Hematopoietic multipotent progenitor cell treated with erythropoietin and hydrocortisone succinate and interleukin-3 and kit ligand, for 17 days (in vitro differentiated cells): ENCODE measurements at regions not wholly inside any gene's neighbourhood (a gene's known extent, or its start where the extent isn't known, plus 50 kb on each side); places are given as distances from the start of the nearest gene placed in this dataset.

ENCODE experiments used
- DNase-seq: peaks from one replicate; pipeline ENCODE4 v3.0.0-alpha.2; 2015; ENCODE audit warnings: low spot score

DNA sequence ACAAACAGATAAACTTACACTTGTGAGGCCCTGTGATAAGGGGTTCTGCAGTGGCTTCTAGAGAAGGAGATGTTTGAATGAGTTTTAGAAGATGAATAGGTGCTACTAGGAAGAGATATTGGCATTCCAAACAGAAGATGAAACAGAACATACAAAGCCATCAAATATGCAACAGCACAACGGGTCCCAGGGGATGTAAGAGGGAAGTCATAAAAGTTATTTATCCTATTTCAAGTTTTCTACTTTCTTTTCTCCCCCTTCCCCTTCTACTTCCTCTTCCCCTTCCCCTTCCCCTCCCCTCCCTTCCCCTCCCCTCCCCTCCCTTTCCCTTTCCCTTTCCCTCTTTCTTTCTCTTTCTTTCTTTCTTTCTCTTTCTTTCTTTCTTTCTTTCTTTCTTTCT is 94.9 kb upstream of the CADM1 start:
- DNase-seq = no peak

DNA sequence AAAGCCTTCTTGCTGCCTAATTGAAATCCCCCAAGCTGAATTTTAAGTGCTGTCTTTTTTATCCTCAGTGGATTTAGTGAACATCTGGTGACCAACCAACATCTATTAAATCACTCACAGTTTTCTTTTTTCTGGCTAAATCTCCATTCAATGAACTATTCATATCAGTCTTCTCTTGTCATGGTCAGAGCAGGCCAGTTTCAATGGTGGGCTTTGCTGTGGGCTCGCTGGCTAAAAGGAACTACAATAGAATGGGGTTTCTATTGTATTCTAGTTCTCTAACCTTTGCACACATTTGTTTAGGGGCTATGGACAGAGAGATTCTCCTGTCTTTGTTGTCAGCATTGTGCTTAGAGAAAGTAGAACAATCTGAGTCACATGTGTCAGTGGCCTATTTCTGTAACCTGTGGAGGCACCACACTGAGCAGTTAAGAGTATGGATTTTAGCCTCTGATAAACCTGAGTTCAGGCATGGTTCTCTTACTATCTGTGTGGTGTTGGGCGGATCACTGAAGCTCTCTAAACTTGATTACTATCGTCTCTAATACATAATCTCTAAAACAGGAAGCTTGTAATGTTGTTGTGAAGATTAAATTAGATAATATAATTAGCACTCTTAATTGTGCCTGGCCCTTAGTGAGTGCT is 94.2 kb upstream of the CADM1 start:
- DNase-seq = no peak

DNA sequence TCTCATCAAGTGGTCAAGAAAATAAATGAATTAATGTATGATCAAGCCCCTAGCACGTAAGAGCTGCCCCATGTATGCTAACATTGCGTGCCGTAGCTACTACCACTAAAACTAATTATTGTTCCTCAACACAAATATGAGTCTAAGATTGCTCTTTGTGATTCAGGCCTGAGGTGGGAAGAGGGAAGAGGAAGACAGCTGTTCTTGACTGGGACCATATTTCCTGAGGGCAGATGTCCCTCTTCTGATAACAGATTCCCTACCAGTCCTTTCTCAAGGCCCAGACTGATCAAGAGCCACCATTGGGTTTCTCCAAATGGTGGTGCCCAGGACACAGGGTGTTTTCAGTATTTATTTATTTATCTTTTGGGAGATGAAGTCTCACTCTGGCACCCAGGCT is 87.2 kb upstream of the CADM1 start:
- DNase-seq = no peak

DNA sequence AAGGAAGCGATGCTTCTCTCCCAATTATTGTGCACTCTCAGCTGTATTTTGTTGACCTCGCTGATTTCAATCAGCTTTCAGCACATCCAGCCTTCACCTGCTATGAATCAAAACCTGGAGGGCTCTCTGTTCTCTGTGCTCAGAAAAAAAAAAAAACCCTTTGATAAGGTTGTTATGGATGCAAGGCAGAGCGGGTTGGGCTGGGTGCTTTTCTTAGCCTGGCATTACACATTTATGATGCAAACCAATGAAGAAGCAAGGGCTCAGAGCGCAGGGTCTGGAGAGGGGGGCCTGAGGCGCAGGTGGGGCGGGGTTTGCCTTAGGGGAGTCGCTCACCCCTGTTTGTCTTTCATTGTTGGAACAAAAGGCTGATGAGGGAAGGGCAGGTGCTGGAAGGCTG is 86.0 kb upstream of the CADM1 start:
- no peak for DNase-seq

DNA sequence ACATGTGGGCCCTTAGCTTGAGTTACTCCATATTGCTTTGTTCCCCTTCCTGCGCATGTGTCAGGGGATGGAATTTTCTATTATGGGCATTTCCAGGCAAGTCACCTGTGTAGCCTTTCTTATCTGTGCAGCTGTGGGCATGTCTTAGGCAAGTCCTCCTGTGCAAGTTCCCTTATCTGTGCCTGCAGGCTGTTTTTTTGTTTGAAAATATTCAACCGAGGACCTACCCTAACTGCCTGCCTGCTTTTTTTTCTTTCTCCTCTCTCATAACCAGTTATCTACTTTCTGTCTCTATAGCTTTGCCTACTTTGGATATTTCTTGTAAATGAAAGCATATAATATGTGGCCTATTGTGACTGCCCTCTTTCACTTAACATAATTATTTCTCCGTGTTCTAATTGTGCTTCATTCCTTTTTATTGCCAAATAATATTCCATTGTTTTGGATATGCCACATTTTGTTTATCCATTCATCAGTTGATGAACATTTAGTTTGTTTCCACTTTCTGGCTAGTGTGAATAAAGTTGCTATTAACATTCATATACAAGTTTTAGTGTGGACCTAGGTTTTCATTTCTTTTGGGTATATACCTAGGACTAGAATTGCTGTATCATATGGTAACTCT is 83.6 kb upstream of the CADM1 start:
- DNase-seq = no peak

DNA sequence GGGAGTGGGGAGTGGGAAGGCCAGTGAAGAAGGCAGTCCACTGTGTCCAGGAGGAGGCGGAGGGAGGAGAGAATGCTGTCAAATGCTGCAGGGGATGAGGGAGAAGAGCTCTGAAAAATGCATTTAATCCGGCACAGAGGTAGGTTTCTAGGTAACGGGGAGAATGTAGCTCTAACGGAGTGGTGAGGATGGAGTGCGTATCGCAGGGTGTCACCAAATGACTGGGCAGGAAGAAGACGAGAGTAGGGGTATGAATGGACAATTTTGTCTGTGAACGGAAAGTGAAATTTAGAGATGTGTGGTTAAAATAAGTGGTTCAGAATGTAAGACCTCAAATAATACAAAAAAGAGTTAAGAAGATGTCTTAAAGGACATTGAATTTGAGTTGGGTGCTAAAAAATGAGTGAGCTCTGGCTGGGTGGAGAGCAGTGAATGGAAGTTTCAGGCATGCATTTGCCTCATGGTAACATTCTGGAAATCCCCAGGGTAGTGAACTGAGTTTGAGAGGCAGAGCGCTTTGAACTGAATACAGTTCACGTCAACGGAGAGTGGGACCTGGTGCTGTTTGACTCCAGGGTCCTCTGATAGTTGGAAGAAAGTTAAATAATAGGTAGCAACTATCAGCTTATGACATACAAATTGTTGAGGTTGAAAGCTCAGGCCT is 81.3 kb upstream of the CADM1 start:
- DNase-seq = no peak

DNA sequence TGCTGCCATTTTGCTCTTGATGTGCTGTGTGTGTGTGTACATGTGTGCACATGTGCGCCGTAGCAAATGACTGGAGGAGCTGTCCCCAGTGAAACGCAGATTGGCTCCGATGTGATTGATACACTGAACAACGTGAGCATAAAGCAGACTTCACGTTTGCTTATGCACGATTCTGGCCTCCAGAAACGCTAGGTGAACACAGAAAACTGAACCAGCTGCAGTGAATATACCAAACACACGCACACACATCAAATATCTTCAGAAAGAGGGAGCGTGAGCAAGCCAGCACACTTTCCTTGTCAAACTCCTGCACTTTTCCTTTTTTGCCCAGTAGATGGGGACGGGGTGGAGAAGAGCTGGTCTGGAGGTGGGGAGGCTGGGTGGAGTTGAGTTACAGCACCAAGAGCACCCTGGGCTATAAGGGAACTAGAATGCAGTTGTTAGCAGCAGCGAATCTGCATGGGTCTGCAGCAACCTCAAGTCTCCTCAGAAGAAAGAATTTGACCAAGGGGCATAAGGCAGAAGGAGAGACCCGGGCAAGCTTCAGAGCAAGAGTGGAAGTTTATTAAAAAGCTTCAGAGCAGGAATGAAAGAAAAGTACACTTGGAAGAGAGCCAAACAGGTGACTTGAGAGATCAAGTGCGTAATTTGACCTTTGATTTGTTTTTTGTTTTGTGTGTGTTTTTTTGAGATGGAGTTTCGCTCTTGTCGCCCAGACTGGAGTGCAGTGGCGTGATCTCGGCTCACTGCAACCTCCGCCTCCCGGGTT is 77.8 kb upstream of the CADM1 start:
- no peak for DNase-seq

DNA sequence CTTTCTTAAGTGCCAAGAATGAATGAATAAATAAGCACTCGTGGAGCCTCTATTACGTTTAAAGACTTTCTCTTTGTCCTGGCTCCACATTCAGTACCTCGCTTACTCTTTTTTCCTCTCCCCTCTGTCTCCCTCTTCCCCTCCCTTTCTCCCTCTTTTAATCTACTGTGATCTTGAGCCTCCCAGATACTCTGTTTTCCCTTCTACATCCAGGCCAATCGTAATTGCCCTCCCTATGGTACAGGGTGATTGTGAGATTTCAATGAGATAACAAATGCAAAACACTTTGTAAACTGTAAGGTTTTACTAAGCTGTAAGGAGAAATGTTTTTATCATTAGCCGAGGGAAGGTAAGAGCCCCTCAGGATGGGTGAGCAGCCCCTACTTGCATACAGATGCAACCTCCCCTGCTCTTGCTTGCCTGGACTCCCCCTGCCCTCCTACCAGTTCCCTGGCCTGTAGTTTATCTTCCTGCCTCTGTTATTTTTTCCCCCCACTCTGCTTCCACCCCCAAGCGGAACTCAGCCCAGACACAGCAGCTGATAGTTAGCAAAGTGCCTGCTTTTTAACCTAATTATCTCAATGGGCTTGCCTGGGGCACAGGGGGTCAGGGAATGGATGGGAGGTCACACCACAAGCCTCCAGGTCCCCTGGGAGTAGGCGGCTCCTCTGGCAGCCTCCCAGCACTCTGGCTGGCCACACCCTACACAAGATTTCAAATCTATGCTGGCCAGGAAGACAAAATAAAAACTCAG is 76.9 kb upstream of the CADM1 start:
- DNase-seq = no peak

DNA sequence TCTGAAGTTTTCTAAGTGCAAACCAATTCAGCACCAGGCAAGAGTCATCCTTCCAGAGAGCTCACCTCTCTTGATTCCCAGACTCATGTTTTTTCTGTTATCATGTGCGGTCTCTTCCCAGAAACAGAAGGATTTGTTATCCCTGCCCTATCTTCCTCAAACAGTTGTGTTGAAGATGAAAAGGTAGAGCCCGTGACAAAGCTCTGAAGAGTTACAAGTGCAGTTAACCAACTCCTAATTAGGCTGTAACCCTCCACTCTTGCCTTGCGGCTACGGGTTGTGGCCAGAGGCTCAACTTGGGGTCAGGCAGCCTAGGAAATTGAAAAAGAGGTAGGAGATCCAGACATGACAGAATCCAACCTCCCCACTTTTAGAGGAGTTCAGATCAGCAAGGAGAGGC is 76.2 kb upstream of the CADM1 start:
- DNase-seq = no peak

DNA sequence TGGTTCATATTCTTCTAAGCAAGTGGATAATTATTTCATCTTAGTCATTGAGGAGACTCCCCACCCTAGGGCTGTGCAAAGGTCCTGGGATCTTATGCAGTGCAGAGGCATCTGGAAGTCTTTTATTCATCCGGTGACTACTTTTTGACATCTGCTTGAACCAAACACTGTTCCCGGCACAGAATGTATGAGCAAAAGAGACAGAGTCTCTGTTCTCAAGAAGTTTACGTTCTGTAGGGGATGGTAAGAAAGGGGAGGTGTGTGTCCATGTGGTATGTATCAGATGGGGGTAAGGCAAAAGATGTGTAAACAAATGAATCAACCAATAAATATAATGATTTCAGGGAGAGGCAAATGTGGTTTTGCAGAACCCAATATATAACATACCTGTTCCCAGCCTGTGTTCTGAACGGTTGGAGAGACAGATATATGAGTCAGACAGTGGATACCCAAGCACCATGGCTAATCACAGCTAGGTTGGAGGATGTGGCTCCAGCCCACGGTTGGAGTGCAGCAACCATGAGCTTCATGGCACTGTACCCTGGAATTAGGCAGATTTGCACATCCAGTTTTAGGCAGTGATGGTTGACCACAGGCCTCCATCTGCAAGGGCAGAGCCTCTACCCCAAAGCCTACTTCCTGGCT is 75.1 kb upstream of the CADM1 start:
- DNase-seq = no peak

DNA sequence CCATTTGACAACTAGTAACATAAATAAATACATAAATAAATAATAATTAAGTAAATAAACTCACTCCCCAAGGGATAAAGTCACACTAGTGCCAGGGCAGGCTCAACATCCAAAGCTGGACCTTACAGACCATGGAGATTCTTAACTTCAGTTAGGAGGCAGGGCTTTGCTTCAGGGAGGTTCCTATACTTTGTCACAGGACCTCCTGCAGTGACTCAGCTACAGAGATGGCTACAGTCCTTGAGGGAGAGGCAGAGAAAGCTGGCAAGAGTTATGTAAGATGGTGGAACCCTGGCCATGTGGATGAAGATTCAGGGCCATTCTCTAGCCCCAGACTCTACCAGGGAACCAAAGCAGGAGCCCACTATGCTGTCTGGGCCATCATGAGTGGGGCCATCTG is 74.1 kb upstream of the CADM1 start:
- DNase-seq = no peak

DNA sequence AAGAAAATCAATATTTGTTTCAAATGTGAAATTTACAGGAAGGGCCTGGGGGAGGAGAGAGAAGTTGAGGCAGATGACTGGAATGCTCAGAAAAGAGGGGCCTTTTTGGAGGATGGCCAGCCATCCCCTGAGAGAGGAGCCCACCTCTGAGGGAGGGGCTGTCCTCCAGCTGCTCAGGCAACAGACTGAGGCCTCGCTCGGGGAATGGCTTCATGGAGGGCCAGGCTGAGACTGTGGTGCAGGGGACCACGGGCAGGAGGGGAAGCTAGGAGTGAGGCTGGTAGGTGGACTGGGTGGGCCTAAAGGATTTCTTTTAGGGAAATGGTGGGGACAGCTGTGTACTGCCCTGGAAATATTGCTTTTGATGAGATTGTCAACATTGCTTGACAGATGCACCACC is 73.5 kb upstream of the CADM1 start:
- no peak for DNase-seq

DNA sequence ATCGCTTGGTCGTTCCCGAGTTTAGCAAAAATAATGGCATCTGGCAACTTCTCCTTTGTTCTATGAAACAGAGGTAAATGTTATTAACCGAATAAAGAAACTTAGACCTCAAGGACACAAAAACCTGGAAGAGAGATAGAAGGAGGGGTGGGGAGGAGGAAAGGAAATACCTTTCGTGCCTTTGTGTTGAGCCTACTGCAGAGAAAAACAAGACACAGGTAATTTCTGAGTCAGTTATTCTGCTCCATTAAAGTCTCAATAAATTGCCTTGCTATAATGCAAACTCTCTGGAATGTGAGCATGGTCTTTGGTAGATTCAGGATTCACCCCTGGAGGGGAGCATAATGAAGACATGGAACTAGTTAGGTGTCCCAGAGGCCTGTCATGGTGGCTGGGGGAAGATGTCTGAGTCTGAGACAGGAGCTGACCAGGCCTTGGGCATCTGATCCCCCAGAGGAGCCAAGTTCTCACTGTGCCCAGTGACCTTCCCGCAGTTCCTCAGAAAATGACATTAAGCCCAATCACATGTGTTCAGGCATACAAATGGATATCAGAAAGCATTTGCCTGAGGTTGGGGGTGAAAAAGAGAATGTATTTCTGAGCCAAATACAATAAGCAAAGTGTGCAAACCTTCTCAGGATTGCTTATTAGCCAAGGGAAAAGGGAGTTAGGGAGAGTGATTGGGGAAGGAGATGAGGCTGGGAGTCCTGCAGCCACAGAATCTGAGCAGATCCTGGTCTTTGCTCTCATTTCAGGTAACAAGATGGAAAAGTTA is 72.6 kb upstream of the CADM1 start:
- no peak for DNase-seq

DNA sequence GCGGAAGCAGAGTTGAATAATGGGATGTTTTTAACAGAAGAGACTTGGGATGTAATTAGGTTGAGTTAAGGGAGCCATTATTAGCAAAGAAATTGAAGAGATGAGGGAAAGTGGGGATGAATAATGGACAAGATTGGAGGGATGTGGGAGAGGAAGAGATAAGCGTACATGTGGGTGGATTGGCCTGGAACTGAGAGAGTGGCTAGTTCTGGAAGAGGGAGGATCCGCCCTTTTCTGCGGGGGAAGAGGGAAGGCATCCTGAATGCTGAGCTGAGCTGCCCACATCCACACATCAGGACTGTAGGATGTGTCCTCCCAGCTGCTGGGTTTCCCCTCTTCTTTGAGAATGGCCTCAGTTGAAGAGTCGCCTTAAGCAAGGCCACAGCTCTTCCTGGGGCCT is 68.3 kb upstream of the CADM1 start:
- DNase-seq = no peak

DNA sequence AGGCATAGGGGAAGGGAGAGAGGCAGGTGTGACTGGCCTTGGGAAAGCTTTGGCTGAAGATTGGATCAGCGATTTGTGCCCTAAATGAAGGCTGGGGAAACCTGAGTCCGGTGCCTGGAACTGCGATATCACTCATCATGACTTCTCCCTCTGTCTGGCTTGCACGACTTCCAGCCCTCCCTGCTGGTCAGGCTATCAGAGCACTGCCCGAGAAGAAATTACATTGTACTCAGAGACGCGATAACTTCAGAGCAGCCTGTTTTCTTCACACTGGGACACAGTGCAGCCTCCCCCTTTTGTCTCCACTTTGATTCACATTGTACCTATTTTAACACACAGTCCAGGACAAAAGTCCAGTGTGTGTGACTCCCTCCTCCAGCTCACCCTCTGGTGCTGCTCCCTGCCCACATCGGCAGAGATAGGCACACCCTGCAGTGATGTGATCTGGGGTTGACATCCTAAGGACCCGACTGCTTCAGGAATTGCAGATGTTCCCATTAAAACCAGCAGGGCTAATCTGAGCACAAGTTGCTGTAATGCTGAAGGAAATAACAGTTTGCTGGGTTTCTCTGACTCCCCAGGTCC is 62.1 kb upstream of the CADM1 start:
- DNase-seq = no peak

DNA sequence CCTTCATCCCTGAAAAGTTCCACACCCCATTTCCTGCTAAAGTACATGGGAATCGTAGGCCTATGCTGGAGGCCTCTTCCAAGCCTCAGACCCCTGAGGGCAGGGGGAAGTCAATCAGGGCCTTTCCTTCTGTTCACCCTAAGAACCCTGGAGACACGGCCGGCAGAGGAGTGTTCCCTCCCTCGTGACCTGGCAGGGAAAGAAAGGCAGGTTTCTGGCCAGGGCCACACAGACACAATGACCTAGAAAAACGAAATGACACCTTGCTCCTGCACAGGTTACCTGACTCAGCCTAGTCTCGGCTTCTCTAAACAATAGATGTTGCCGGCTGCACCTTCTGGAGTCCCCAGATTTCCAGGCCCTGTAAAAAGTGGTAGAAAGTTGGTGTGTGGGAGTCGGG is 60.6 kb upstream of the CADM1 start:
- DNase-seq = no peak

DNA sequence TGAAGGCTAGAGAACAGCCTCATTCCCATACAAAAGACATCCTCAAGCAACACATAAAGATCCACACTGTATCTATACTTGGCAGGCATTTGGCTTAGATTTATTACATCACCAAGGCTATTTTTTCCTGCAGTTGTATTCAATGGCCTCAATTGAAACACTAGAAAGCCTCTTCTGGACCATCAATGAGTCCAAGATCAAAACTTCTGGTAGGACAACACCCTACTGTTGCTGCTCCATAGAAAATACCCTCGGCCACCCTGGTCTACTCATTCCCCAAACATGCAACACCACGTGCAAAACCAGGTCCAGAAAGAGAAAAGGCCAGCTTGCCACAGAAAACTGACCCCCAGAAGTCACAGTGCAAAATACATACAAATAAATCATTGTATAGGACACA is 56.9 kb upstream of the CADM1 start:
- no peak for DNase-seq

DNA sequence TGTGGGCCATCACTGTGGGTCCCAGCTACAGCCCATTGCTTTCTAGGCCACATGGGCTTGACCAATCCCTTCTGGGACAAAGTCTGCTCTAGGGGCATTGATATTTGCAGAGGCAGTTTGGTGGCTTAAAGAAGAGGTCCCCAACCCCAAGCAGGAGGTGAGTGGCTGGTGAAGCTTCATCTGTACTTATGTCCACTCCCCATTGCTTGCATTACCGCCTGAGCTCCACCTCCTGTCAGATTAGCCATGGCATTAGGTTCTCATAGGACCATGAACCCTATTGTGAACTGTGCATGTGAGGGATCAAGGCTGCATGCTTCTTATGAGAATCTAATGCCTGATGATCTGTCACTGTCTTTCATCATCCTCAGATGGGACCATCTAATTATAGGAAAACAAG is 54.4 kb upstream of the CADM1 start:
- DNase-seq = no peak

DNA sequence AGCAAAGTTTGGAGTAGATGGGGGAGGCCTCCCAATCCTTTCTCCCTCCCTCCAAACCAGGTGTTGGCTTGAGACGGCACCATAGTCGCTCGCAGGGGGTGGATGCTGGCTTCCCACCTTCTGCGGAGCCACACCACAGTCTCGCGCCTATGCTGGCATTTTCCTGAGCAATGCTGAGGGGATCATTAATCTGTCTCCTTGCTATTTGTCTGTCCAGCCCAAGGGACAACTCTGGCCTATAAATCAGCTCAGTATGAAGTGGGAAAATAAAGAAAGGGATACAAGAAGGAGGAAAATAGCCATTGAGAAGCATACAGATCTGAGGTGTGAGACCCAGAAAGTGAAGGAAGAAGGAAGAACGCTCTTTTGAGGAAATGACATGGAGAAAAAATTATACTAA is 53.5 kb upstream of the CADM1 start:
- no peak for DNase-seq

DNA sequence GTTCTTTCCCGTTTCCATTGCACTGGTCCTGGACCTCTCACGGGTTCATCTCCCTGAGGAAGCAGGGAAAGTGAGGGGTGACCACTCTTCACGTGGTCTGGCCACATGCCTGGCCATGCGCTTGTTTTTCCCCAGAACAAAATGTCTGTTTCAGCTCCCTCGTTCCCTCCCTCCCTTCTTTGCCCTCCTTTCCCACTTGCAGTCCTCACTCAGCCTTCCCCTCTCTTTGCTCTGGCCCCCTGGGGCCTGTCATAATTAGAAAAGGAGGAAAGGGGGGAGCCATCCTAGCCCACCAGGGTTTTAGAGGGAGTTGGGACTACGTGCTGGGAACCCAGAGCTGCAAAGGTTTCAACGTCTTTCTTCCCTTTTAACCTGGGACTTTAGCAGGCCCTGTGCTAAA is 52.8 kb upstream of the CADM1 start:
- DNase-seq = no peak
